ENCODE measurements at regions not wholly inside any gene's neighbourhood (a gene's known extent, or its start where the extent isn't known, plus 50 kb on each side); places are given as distances from the start of the nearest gene placed in this dataset.

GRCh38 chr12:114152890-114153289 is 186.8 kb upstream of the RBM19 start:
- TF ChIP-seq POLR2A (IDR thresholded peaks at IDR 0.05; ENCODE audit: low read length) (no peak), GATA1 (IDR thresholded peaks at IDR 0.05; ENCODE audit: low read depth, low read length) (no peak)
